ENCODE measurements at regions not wholly inside any gene's neighbourhood (a gene's known extent, or its start where the extent isn't known, plus 50 kb on each side); places are given as distances from the start of the nearest gene placed in this dataset.

- DNase-seq: no peak
- peaks cover 3 to 6% of the 10 kb centered on the region in 2 donors for H3K4me1 Mint-ChIP-seq
- H3K4me3 Mint-ChIP-seq: no peak overlapping the region
- no peaks in the 10 kb centered on the region for H3K9me3 Mint-ChIP-seq
- H3K27ac Mint-ChIP-seq: no peak overlapping the region
- peaks cover 0 to 6% (median 4%) of the 10 kb centered on the region in 3 donors for H3K27me3 Mint-ChIP-seq (ENCODE audit: low read depth in 3 of 3)
- no peaks in the 10 kb centered on the region for H3K36me3 Mint-ChIP-seq
Measured at GRCh38 chrX:43005561-43005960, 227.6 kb upstream of the PPP1R2C start.

GRCh38 chrX:43008356-43008755, 230.4 kb upstream of the PPP1R2C start:
- no peaks in the 10 kb centered on the region for H3K9me3 Mint-ChIP-seq
- H3K36me3 Mint-ChIP-seq: no peaks in the 10 kb centered on the region
- DNase-seq: no peak
- H3K27me3 Mint-ChIP-seq (ENCODE audit: low read depth in 3 of 3): peaks cover 0 to 4% (median 4%) of the 10 kb centered on the region in 3 donors
- peaks cover 4 to 6% of the 10 kb centered on the region in 2 donors for H3K4me1 Mint-ChIP-seq
- no peak overlapping the region for H3K4me3 Mint-ChIP-seq
- no peak overlapping the region for H3K27ac Mint-ChIP-seq

GRCh38 chrX:43016021-43016420, 238.1 kb upstream of the PPP1R2C start:
- H3K27ac Mint-ChIP-seq: no peak overlapping the region
- no peaks in the 10 kb centered on the region for H3K9me3 Mint-ChIP-seq
- no peak overlapping the region for H3K4me3 Mint-ChIP-seq
- DNase-seq: no peak
- H3K36me3 Mint-ChIP-seq: no peaks in the 10 kb centered on the region
- H3K27me3 Mint-ChIP-seq (ENCODE audit: low read depth in 3 of 3): peaks cover 0 to 13% (median 7%) of the 10 kb centered on the region in 3 donors
- peaks cover 0 to 7% of the 10 kb centered on the region in 2 donors for H3K4me1 Mint-ChIP-seq

GRCh38 chrX:43018031-43018430, 240.1 kb upstream of the PPP1R2C start:
- H3K27me3 Mint-ChIP-seq (ENCODE audit: low read depth in 3 of 3): peaks cover 0 to 13% (median 7%) of the 10 kb centered on the region in 3 donors
- peaks cover 0 to 4% (median 0%) of the 10 kb centered on the region in 3 donors for H3K36me3 Mint-ChIP-seq
- no peak overlapping the region for H3K27ac Mint-ChIP-seq
- H3K9me3 Mint-ChIP-seq: no peaks in the 10 kb centered on the region
- H3K4me3 Mint-ChIP-seq: no peak overlapping the region
- H3K4me1 Mint-ChIP-seq: peaks cover 0 to 7% of the 10 kb centered on the region in 2 donors
- DNase-seq: no peak

- no peak for DNase-seq
- Mint-ChIP-seq H3K9me3 (no peaks in the 10 kb centered on the region), H3K4me3 (no peak overlapping the region), H3K27ac (no peak overlapping the region), H3K4me1 (peaks cover 0 to 7% of the 10 kb centered on the region in 2 donors), H3K27me3 (ENCODE audit: low read depth in 3 of 3) (peaks cover 0 to 13% (median 4%) of the 10 kb centered on the region in 3 donors), H3K36me3 (peaks cover 0 to 6% (median 0%) of the 10 kb centered on the region in 3 donors)
Measured at GRCh38 chrX:43019021-43019420, 241.1 kb upstream of the PPP1R2C start.

GRCh38 chrX:43025806-43026315, 247.9 kb upstream of the PPP1R2C start:
- Mint-ChIP-seq H3K27ac (no peak overlapping the region), H3K4me1 (no peaks in the 10 kb centered on the region), H3K4me3 (no peak overlapping the region), H3K36me3 (peaks cover 0 to 9% (median 0%) of the 10 kb centered on the region in 3 donors), H3K27me3 (ENCODE audit: low read depth in 3 of 3) (peaks cover 2% of the 10 kb centered on the region in 3 donors), H3K9me3 (peaks cover 0 to 17% (median 10%) of the 10 kb centered on the region in 6 donors)
- DNase-seq: no peak

GRCh38 chrX:43064096-43064495, 286.1 kb upstream of the PPP1R2C start:
- no peak for DNase-seq
- no peak overlapping the region for H3K4me3 Mint-ChIP-seq
- H3K36me3 Mint-ChIP-seq: no peaks in the 10 kb centered on the region
- no peaks in the 10 kb centered on the region for H3K9me3 Mint-ChIP-seq
- H3K27me3 Mint-ChIP-seq (ENCODE audit: low read depth in 3 of 3): peaks cover 0 to 4% (median 2%) of the 10 kb centered on the region in 3 donors
- H3K27ac Mint-ChIP-seq: no peak overlapping the region
- no peaks in the 10 kb centered on the region for H3K4me1 Mint-ChIP-seq

- peaks cover 0 to 2% (median 1%) of the 10 kb centered on the region in 3 donors for H3K27me3 Mint-ChIP-seq (ENCODE audit: low read depth in 3 of 3)
- no peak overlapping the region for H3K4me3 Mint-ChIP-seq
- no peaks in the 10 kb centered on the region for H3K4me1 Mint-ChIP-seq
- DNase-seq: no peak
- no peak overlapping the region for H3K27ac Mint-ChIP-seq
- peaks cover 0 to 3% (median 0%) of the 10 kb centered on the region in 6 donors for H3K9me3 Mint-ChIP-seq
- no peaks in the 10 kb centered on the region for H3K36me3 Mint-ChIP-seq
Measured at GRCh38 chrX:43065978-43066377, 288.0 kb upstream of the PPP1R2C start.

- Mint-ChIP-seq H3K9me3 (peaks cover 0 to 3% (median 0%) of the 10 kb centered on the region in 6 donors), H3K4me3 (no peak overlapping the region), H3K27me3 (ENCODE audit: low read depth in 3 of 3) (peaks cover 0 to 4% (median 2%) of the 10 kb centered on the region in 3 donors), H3K27ac (no peak overlapping the region), H3K36me3 (no peaks in the 10 kb centered on the region), H3K4me1 (no peaks in the 10 kb centered on the region)
- no peak for DNase-seq
Measured at GRCh38 chrX:43068639-43069038, 290.7 kb upstream of the PPP1R2C start.

- H3K36me3 Mint-ChIP-seq: no peaks in the 10 kb centered on the region
Measured at GRCh38 chrX:43083016-43083415, 305.1 kb upstream of the PPP1R2C start.

GRCh38 chrX:43087830-43088229, 309.9 kb upstream of the PPP1R2C start:
- no peak for DNase-seq
- H3K27me3 Mint-ChIP-seq (ENCODE audit: low read depth in 3 of 3): peaks cover 1 to 4% (median 2%) of the 10 kb centered on the region in 3 donors
- H3K4me1 Mint-ChIP-seq: no peaks in the 10 kb centered on the region
- H3K9me3 Mint-ChIP-seq: peaks cover 0 to 2% (median 0%) of the 10 kb centered on the region in 6 donors
- no peaks in the 10 kb centered on the region for H3K36me3 Mint-ChIP-seq
- H3K27ac Mint-ChIP-seq: no peak overlapping the region
- H3K4me3 Mint-ChIP-seq: no peak overlapping the region

More at GRCh38 chrX:43083016-43083415, 305.1 kb upstream of the PPP1R2C start:
- peaks cover 0 to 7% (median 0%) of the 10 kb centered on the region in 6 donors for H3K9me3 Mint-ChIP-seq
- H3K4me1 Mint-ChIP-seq: no peaks in the 10 kb centered on the region
- no peak overlapping the region for H3K4me3 Mint-ChIP-seq
- H3K27me3 Mint-ChIP-seq (ENCODE audit: low read depth in 3 of 3): peaks cover 1 to 4% (median 2%) of the 10 kb centered on the region in 3 donors
- DNase-seq: no peak
- no peak overlapping the region for H3K27ac Mint-ChIP-seq

GRCh38 chrX:43096830-43097229, 318.9 kb upstream of the PPP1R2C start:
- DNase-seq: no peak
- Mint-ChIP-seq H3K4me1 (no peaks in the 10 kb centered on the region), H3K27me3 (ENCODE audit: low read depth in 3 of 3) (peaks cover 0 to 9% (median 8%) of the 10 kb centered on the region in 3 donors), H3K9me3 (no peaks in the 10 kb centered on the region), H3K4me3 (no peak overlapping the region), H3K27ac (no peak overlapping the region), H3K36me3 (no peaks in the 10 kb centered on the region)

GRCh38 chrX:43106009-43106408, 328.0 kb upstream of the PPP1R2C start:
- no peak for DNase-seq
- no peaks in the 10 kb centered on the region for H3K9me3 Mint-ChIP-seq
- no peaks in the 10 kb centered on the region for H3K36me3 Mint-ChIP-seq
- peaks cover 0 to 8% (median 1%) of the 10 kb centered on the region in 3 donors for H3K27me3 Mint-ChIP-seq (ENCODE audit: low read depth in 3 of 3)
- H3K4me1 Mint-ChIP-seq: no peaks in the 10 kb centered on the region
- no peak overlapping the region for H3K27ac Mint-ChIP-seq
- no peak overlapping the region for H3K4me3 Mint-ChIP-seq

GRCh38 chrX:43108828-43109227, 330.9 kb upstream of the PPP1R2C start:
- H3K27me3 Mint-ChIP-seq (ENCODE audit: low read depth in 3 of 3): peaks cover 2 to 6% (median 4%) of the 10 kb centered on the region in 3 donors
- no peaks in the 10 kb centered on the region for H3K9me3 Mint-ChIP-seq
- H3K4me1 Mint-ChIP-seq: no peaks in the 10 kb centered on the region
- H3K36me3 Mint-ChIP-seq: no peaks in the 10 kb centered on the region
- no peak for DNase-seq
- no peak overlapping the region for H3K4me3 Mint-ChIP-seq
- no peak overlapping the region for H3K27ac Mint-ChIP-seq

- Mint-ChIP-seq H3K27ac (peak overlapping the region in 1 of 6 donors; percentile 48), H3K4me1 (no peaks in the 10 kb centered on the region), H3K27me3 (ENCODE audit: low read depth in 3 of 3) (peaks cover 0 to 10% (median under 1%) of the 10 kb centered on the region in 3 donors), H3K36me3 (no peaks in the 10 kb centered on the region), H3K9me3 (no peaks in the 10 kb centered on the region), H3K4me3 (no peak overlapping the region)
- DNase-seq: peak in 1 of 3 donors; percentile 20
Measured at GRCh38 chrX:43121637-43122036, 343.7 kb upstream of the PPP1R2C start.

All from immature natural killer cell (primary cell).